Sigmoid colon (tissue), 6 donors: ENCODE measurements at regions not wholly inside any gene's neighbourhood (a gene's known extent, or its start where the extent isn't known, plus 50 kb on each side); places are given as distances from the start of the nearest gene placed in this dataset.

Experiments used
- DNase-seq: peaks from one replicate; pipeline ENCODE4 v3.0.0-alpha.2; 2019
- H3K27ac ChIP-seq, 4 donors: fragments of 200-600 bp; sonication (generic); one replicate each; pipeline ENCODE4 v1.5.1; 2016 to 2019; ENCODE audit warnings: mild to moderate bottlenecking in 1 of 4
- H3K27me3 ChIP-seq, 3 donors: fragments of 200-600 bp; sonication (generic); one replicate each; pipeline ENCODE4 v1.5.1; 2019; ENCODE audit warnings: mild to moderate bottlenecking in 1 of 3
- H3K36me3 ChIP-seq, 4 donors: fragments of 200-600 bp; sonication (generic); one replicate each; pipeline ENCODE4 v1.5.1; 2016 to 2019
- H3K4me1 ChIP-seq, 4 donors: fragments of 200-600 bp; sonication (generic); one replicate each; pipeline ENCODE4 v1.5.1; 2017 to 2019
- H3K4me3 ChIP-seq, 4 donors: fragments of 200-600 bp; sonication (generic); one replicate each; pipeline ENCODE4 v1.5.1; 2017 to 2019; ENCODE audit warnings: mild to moderate bottlenecking in 2 of 4, moderate library complexity in 1 of 4
- H3K9me3 ChIP-seq, 4 donors: fragments of 200-600 bp in 3 of 4; sonication (generic) in 3 of 4; one replicate each; pipeline versions ENCODE4 v1.5.1 to v1.6.1; 2013 to 2019
- EP300 ChIP-seq, 4 donors: sonication (generic); formaldehyde crosslinking; IDR thresholded peaks; one replicate each; pipeline ENCODE4 v1.6.1; 2017; ENCODE audit warnings: antibody characterized with exemption in 4 of 4
- POLR2A ChIP-seq, 2 donors: fragments of 450-650 bp; IDR thresholded peaks; one replicate each; pipeline ENCODE4 v1.6.1; 2016; ENCODE audit warnings: antibody characterized with exemption in 2 of 2, mild to moderate bottlenecking in 2 of 2, moderate library complexity in 2 of 2
- POLR2AphosphoS5 ChIP-seq, 4 donors: sonication (generic); formaldehyde crosslinking; IDR thresholded peaks; one replicate each; pipeline ENCODE4 v1.6.1; 2017; ENCODE audit warnings: antibody characterized with exemption in 4 of 4
- WGBS, 2 donors: extraction: QIAGEN DNeasy Blood & Tissue Kit; methylation state at CpG; one replicate each; pipeline ENCODE4 v1.1.7; 2013; 5-methylcytosine and 5-hydroxymethylcytosine counted together
- intact Hi-C: fragments of 100-400 bp; cut with DNase I; formaldehyde crosslinking; loops from one replicate; pipeline ENCODE4 v1.15.1; 2023
- TF ChIP-seq, protein P1 (sequence below), 4 experiments: fragments of 450-650 bp in 3 of 4; fragments of 200-600 bp in 1 of 4; IDR thresholded peaks; one replicate each; pipeline ENCODE4 v1.5.1; 2016 to 2019; ENCODE audit warnings: antibody characterized with exemption in 4 of 4, mild to moderate bottlenecking in 3 of 4, moderate library complexity in 2 of 4
- donor health status: healthy with polysubstance abuse.
- donor health status: healthy.

GRCh38 chr11:69552951-69553350 lies 71.5 kb downstream of the LINC01488 start:
- intact Hi-C loops: no loop called here
- TF ChIP-seq POLR2AphosphoS5 (IDR thresholded peaks at IDR 0.05) (no peak), EP300 (IDR thresholded peaks at IDR 0.05) (no peak), POLR2A (IDR thresholded peaks at IDR 0.05) (no peak)
- TF ChIP-seq, protein P1, sequence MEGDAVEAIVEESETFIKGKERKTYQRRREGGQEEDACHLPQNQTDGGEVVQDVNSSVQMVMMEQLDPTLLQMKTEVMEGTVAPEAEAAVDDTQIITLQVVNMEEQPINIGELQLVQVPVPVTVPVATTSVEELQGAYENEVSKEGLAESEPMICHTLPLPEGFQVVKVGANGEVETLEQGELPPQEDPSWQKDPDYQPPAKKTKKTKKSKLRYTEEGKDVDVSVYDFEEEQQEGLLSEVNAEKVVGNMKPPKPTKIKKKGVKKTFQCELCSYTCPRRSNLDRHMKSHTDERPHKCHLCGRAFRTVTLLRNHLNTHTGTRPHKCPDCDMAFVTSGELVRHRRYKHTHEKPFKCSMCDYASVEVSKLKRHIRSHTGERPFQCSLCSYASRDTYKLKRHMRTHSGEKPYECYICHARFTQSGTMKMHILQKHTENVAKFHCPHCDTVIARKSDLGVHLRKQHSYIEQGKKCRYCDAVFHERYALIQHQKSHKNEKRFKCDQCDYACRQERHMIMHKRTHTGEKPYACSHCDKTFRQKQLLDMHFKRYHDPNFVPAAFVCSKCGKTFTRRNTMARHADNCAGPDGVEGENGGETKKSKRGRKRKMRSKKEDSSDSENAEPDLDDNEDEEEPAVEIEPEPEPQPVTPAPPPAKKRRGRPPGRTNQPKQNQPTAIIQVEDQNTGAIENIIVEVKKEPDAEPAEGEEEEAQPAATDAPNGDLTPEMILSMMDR (IDR thresholded peaks at IDR 0.05): no peak
- 94 to 95% methylated on average over 7 of the region's 7 CpGs for WGBS, 2 donors

GRCh38 chr11:69553416-69554357 lies 72.2 kb downstream of the LINC01488 start:
- no peak overlapping the region for H3K4me3 ChIP-seq
- WGBS, 2 donors: 95% methylated on average over 14 of the region's 14 CpGs
- H3K36me3 ChIP-seq: no peaks in the 10 kb centered on the region
- TF ChIP-seq EP300 (IDR thresholded peaks at IDR 0.05) (no peak), POLR2A (IDR thresholded peaks at IDR 0.05) (no peak), POLR2AphosphoS5 (IDR thresholded peaks at IDR 0.05) (no peak)
- TF ChIP-seq, protein P1 (IDR thresholded peaks at IDR 0.05): no peak
- H3K27ac ChIP-seq: no peak overlapping the region
- no peaks in the 10 kb centered on the region for H3K4me1 ChIP-seq
- H3K9me3 ChIP-seq: peaks cover 0 to 18% (median 4%) of the 10 kb centered on the region in 4 donors
- DNase-seq: peak; percentile 45
- intact Hi-C loops: no loop called here
- H3K27me3 ChIP-seq: no peaks in the 10 kb centered on the region

More at GRCh38 chr11:69552951-69553350, 71.5 kb downstream of the LINC01488 start:
- Histone ChIP-seq H3K36me3 (no peaks in the 10 kb centered on the region), H3K9me3 (peaks cover 0 to 20% (median 4%) of the 10 kb centered on the region in 4 donors), H3K27me3 (no peaks in the 10 kb centered on the region), H3K4me1 (no peaks in the 10 kb centered on the region), H3K4me3 (no peak overlapping the region), H3K27ac (no peak overlapping the region)
- DNase-seq: peak; percentile 40

DNA sequence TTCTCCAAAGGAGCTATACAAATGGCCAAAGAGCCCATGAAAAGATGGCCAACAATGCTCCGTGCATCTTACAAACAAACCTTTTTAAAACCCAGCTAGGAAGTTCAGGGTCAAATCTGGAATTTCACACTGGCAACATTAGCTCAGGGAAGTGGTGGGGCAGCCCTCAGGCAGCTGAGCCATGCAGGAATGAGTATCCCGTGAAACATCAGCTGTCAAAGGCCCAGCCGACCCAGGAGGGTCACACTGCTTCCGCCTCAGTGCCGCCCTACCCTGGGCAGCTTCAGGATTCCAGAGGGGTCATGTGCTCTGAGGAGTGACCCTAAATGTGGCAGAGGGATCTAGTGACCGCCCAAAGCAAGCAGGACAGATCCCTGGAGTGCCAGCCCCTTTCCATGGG lies 73.4 kb downstream of the LINC01488 start:
- no peak overlapping the region for H3K27ac ChIP-seq
- H3K36me3 ChIP-seq: no peaks in the 10 kb centered on the region
- no peaks in the 10 kb centered on the region for H3K4me1 ChIP-seq
- WGBS, 2 donors: 88 to 90% methylated on average over 6 of the region's 6 CpGs
- intact Hi-C loops: no loop called here
- H3K4me3 ChIP-seq: no peak overlapping the region
- TF ChIP-seq, protein P1 (IDR thresholded peaks at IDR 0.05): no peak
- TF ChIP-seq POLR2A (IDR thresholded peaks at IDR 0.05): no peak
- no peak for TF ChIP-seq EP300 (IDR thresholded peaks at IDR 0.05)
- no peak for TF ChIP-seq POLR2AphosphoS5 (IDR thresholded peaks at IDR 0.05)
- H3K9me3 ChIP-seq: peaks cover 0 to 8% (median 3%) of the 10 kb centered on the region in 4 donors
- H3K27me3 ChIP-seq: no peaks in the 10 kb centered on the region
- peak; percentile 40 for DNase-seq

DNA sequence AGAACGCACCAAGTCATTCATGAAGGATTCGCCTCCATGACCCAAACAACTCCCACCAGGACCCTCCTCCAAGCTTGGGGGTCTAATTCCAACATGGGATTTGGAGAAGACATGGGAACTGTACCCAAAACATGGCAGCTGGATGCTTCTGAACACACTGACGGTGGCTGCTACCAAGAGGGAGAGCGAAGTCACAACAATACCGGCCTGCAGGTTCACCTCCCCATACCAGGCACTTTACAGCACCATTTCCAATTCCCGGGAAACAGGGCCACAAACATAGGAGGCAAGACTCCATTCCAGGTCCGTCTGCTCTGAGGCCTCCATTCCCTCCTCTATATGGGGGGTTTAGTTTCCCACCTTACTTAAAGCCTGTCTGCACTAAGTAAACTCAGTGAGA lies 75.8 kb downstream of the LINC01488 start:
- Histone ChIP-seq H3K27ac (no peak overlapping the region), H3K36me3 (no peaks in the 10 kb centered on the region), H3K4me1 (no peaks in the 10 kb centered on the region), H3K4me3 (no peak overlapping the region), H3K27me3 (no peaks in the 10 kb centered on the region), H3K9me3 (no peaks in the 10 kb centered on the region)
- intact Hi-C loops: no loop called here
- WGBS, 2 donors: 94 to 96% methylated on average over 7 of the region's 7 CpGs
- no peak for TF ChIP-seq POLR2A (IDR thresholded peaks at IDR 0.05)
- TF ChIP-seq POLR2AphosphoS5 (IDR thresholded peaks at IDR 0.05): no peak
- no peak for TF ChIP-seq EP300 (IDR thresholded peaks at IDR 0.05)
- TF ChIP-seq, protein P1 (IDR thresholded peaks at IDR 0.05): no peak
- no peak for DNase-seq
